Endothelial cell of umbilical vein (primary cell): ENCODE measurements at regions not wholly inside any gene's neighbourhood (a gene's known extent, or its start where the extent isn't known, plus 50 kb on each side); places are given as distances from the start of the nearest gene placed in this dataset.

Source experiments
- BruUV-seq: library from RNA; stranded (reverse); fragments of 400-500 nt; replicated peaks from 2 replicates; lab custom pipeline; 2021; lab: Mats Ljungman, UMichigan
- CTCF ChIA-PET: fragments of 300-600, 350-600 bp; sonication (Branson Sonifier 250); formaldehyde crosslinking; loops from one replicate; lab custom pipeline; 2021; ENCODE audit warnings: antibody characterized with exemption, inconsistent platforms; lab: Charles Lee
- POLR2A ChIA-PET: fragments of 300-600, 350-600 bp; sonication (Branson Sonifier 250); formaldehyde crosslinking; loops from one replicate; lab custom pipeline; 2021; ENCODE audit warnings: antibody characterized with exemption, inconsistent platforms; lab: Charles Lee
- DNase-seq: peaks from one replicate; pipeline ENCODE4 v3.0.0-alpha.2; 2011; ENCODE audit warnings: low read depth, low spot score
- FAIRE-seq: peaks from 2 replicates; lab custom pipeline; 2011; peaks lifted over from hg19 to GRCh38; lab: Jason Lieb, UNC
- H2AFZ ChIP-seq: 2 replicates; pipeline ENCODE4 v1.6.0; 2012; ENCODE audit warnings: low read depth, low read length, control low read depth, inconsistent platforms
- H3K27ac ChIP-seq: 2 replicates; pipeline ENCODE4 v1.5.1; 2011; ENCODE audit warnings: low read depth, mild to moderate bottlenecking, control low read depth, low read length, moderate library complexity; ENCODE audit not compliant: insufficient read depth
- H3K27me3 ChIP-seq, 2 experiments: 2 replicates each; pipeline versions ENCODE4 v1.6.0 to v1.6.1; 2011; ENCODE audit warnings: low read length in 2 of 2, mixed read lengths in 1 of 2; ENCODE audit not compliant: control insufficient read depth in 2 of 2, insufficient read depth in 2 of 2
- H3K36me3 ChIP-seq, 2 experiments: 2 replicates in 1 of 2; 3 replicates in 1 of 2; pipeline ENCODE4 v1.5.1; 2011; ENCODE audit warnings: low read length in 2 of 2, mild to moderate bottlenecking in 1 of 2, moderate library complexity in 1 of 2; ENCODE audit not compliant: control insufficient read depth in 2 of 2, insufficient read depth in 2 of 2; ENCODE audit errors: extremely low read depth in 1 of 2
- H3K4me1 ChIP-seq: 3 replicates; pipeline ENCODE4 v1.5.1; 2011; ENCODE audit warnings: mild to moderate bottlenecking, low read length; ENCODE audit not compliant: control insufficient read depth, insufficient read depth; ENCODE audit errors: extremely low read depth
- H3K4me2 ChIP-seq: 2 replicates; pipeline ENCODE4 v1.6.1; 2011; ENCODE audit warnings: low read length, control low read depth, mixed read lengths; ENCODE audit not compliant: insufficient read depth
- H3K4me3 ChIP-seq, 3 experiments: fragments of 200-600 bp in 1 of 3; sonication (generic), shearing (Covaris generic) in 1 of 3; replicated peaks in 1 of 3; 2 replicates each; pipeline ENCODE4 v1.5.1; 2011 to 2016; ENCODE audit warnings: control low read depth in 3 of 3, low read length in 3 of 3, mild to moderate bottlenecking in 2 of 3, inconsistent platforms in 1 of 3, low read depth in 1 of 3, moderate library complexity in 1 of 3; ENCODE audit not compliant: insufficient read depth in 1 of 3
- H3K79me2 ChIP-seq: 2 replicates; pipeline ENCODE4 v1.6.0; 2012; ENCODE audit warnings: low read length, inconsistent platforms; ENCODE audit not compliant: control insufficient read depth, insufficient read depth
- H3K9ac ChIP-seq: replicated peaks from 2 replicates; pipeline ENCODE3; 2011; ENCODE audit warnings: low read length, control low read depth; ENCODE audit not compliant: insufficient read depth; ENCODE audit errors: extremely low read depth
- H3K9me1 ChIP-seq: replicated peaks from 3 replicates; pipeline ENCODE4 v1.6.0; 2011; ENCODE audit warnings: mild to moderate bottlenecking, low read length; ENCODE audit not compliant: control insufficient read depth, insufficient read depth; ENCODE audit errors: extremely low read depth
- H3K9me3 ChIP-seq: replicated peaks from 2 replicates; pipeline ENCODE4 v1.5.1; 2012; ENCODE audit warnings: low read length, inconsistent platforms; ENCODE audit not compliant: control insufficient read depth, insufficient read depth
- H4K20me1 ChIP-seq: replicated peaks from 2 replicates; pipeline ENCODE3; 2011; ENCODE audit warnings: mild to moderate bottlenecking, low read length; ENCODE audit not compliant: control insufficient read depth, insufficient read depth; ENCODE audit errors: extremely low read depth
- EZH2 ChIP-seq: IDR thresholded peaks from 2 replicates; pipeline ENCODE4 v1.6.1; 2012; ENCODE audit warnings: borderline replicate concordance, low read depth, mild to moderate bottlenecking, moderate library complexity, low read length, inconsistent platforms; ENCODE audit not compliant: severe bottlenecking
- FOS ChIP-seq: IDR thresholded peaks from 2 replicates; pipeline ENCODE4 v1.6.1; 2011; ENCODE audit warnings: mild to moderate bottlenecking, low read length, moderate library complexity, borderline replicate concordance; ENCODE audit not compliant: insufficient read depth
- GATA2 ChIP-seq: IDR thresholded peaks from 2 replicates; pipeline ENCODE4 v1.7.0; 2011; ENCODE audit warnings: low read depth, mild to moderate bottlenecking, moderate library complexity, mixed read lengths, low read length; ENCODE audit not compliant: insufficient read length, insufficient read depth
- JUN ChIP-seq: IDR thresholded peaks from 2 replicates; pipeline ENCODE4 v1.6.1; 2011; ENCODE audit warnings: borderline replicate concordance, low read depth; ENCODE audit not compliant: insufficient read length, insufficient read depth
- MYC ChIP-seq: IDR thresholded peaks from one replicate; pipeline ENCODE4 v1.6.1; 2011; ENCODE audit warnings: mild to moderate bottlenecking, low read depth, low read length
- POLR2A ChIP-seq: IDR thresholded peaks from 2 replicates; pipeline ENCODE4 v1.6.1; 2012; ENCODE audit warnings: low read depth, mild to moderate bottlenecking, control low read depth, low read length
- POLR2AphosphoS5 ChIP-seq: IDR thresholded peaks from 2 replicates; pipeline ENCODE4 v1.6.1; 2012; ENCODE audit warnings: low read depth, mild to moderate bottlenecking, control low read depth, low read length, moderate library complexity; ENCODE audit not compliant: insufficient read depth
- dilution Hi-C: fragments of 300-500 bp; cut with MboI; formaldehyde crosslinking; loops from one replicate; pipeline ENCODE4 v1.15.0; 2019; ENCODE audit warnings: low sequenced_read_pairs; ENCODE audit not compliant: extremely low pct_ligation_motif_present
- intact Hi-C: fragments of 100-400 bp; cut with micrococcal nuclease; formaldehyde crosslinking; loops from one replicate; pipeline ENCODE4 v1.10.0; 2022
- TF ChIP-seq, protein P1 (sequence below): IDR thresholded peaks from 2 replicates; pipeline ENCODE4 v1.6.1; 2011; ENCODE audit not compliant: insufficient read depth, insufficient read length
- TF ChIP-seq, protein P2 (sequence below), 2 donors: IDR thresholded peaks; 1 replicate in 1 of 2; 2 replicates in 1 of 2; pipeline ENCODE4 v1.5.1; 2011; ENCODE audit warnings: low read length in 2 of 2, mild to moderate bottlenecking in 2 of 2, moderate library complexity in 2 of 2, control low read depth in 1 of 2, inconsistent platforms in 1 of 2, low read depth in 1 of 2; ENCODE audit not compliant: insufficient read depth in 1 of 2; ENCODE audit errors: extremely low read depth in 1 of 2

DNA sequence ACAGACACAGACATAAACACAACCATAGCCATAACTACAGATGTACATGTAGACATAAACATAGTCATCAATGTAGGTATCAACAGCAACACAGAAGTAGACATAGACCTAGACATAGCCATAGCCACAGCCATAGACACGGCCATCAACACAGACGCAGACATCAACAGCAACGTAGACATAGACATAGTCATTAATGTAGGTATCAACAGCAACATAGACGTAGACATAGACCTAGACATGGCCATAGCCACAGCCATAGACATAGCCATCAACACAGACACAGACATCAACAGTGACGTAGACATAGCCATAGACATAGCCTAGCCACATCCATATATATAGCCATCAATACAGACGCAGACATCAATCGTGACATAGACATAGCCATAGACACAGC is 258.3 kb upstream of the FOXQ1 start:
- no peak overlapping the region for H3K4me2 ChIP-seq
- no peaks in the 10 kb centered on the region for H3K79me2 ChIP-seq
- dilution Hi-C loops: no loop called here
- BruUV-seq: no TSS peak
- no peaks in the 10 kb centered on the region for H3K27me3 ChIP-seq
- no peak overlapping the region for H2AFZ ChIP-seq
- DNase-seq (peak; percentile 15), FAIRE-seq (peak; percentile 4)
- POLR2A ChIA-PET: no interaction called here
- H3K27ac ChIP-seq: no peak overlapping the region
- intact Hi-C loops: no loop called here
- TF ChIP-seq, protein P1, sequence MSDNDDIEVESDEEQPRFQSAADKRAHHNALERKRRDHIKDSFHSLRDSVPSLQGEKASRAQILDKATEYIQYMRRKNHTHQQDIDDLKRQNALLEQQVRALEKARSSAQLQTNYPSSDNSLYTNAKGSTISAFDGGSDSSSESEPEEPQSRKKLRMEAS: no peak
- no peak for TF ChIP-seq FOS
- no peak for TF ChIP-seq POLR2A
- no peak for TF ChIP-seq GATA2
- TF ChIP-seq, protein P2, sequence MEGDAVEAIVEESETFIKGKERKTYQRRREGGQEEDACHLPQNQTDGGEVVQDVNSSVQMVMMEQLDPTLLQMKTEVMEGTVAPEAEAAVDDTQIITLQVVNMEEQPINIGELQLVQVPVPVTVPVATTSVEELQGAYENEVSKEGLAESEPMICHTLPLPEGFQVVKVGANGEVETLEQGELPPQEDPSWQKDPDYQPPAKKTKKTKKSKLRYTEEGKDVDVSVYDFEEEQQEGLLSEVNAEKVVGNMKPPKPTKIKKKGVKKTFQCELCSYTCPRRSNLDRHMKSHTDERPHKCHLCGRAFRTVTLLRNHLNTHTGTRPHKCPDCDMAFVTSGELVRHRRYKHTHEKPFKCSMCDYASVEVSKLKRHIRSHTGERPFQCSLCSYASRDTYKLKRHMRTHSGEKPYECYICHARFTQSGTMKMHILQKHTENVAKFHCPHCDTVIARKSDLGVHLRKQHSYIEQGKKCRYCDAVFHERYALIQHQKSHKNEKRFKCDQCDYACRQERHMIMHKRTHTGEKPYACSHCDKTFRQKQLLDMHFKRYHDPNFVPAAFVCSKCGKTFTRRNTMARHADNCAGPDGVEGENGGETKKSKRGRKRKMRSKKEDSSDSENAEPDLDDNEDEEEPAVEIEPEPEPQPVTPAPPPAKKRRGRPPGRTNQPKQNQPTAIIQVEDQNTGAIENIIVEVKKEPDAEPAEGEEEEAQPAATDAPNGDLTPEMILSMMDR (IDR thresholded peaks at IDR 0.05; ENCODE audit: extremely low read depth in 1 of 2, insufficient read depth in 1 of 2, low read depth in 1 of 2, low read length in 2 of 2): no peak
- TF ChIP-seq POLR2AphosphoS5: no peak
- TF ChIP-seq EZH2: no peak
- TF ChIP-seq MYC: no peak
- TF ChIP-seq JUN: no peak
- no peak overlapping the region for H3K9ac ChIP-seq
- no peak overlapping the region for H3K4me3 ChIP-seq
- peaks cover 4% of the 10 kb centered on the region for H3K9me3 ChIP-seq
- no peaks in the 10 kb centered on the region for H4K20me1 ChIP-seq
- CTCF ChIA-PET: no interaction called here
- no peaks in the 10 kb centered on the region for H3K4me1 ChIP-seq
- H3K9me1 ChIP-seq: no peaks in the 10 kb centered on the region
- H3K36me3 ChIP-seq: no peaks in the 10 kb centered on the region
